C1 segment of cervical spinal cord (tissue), 14 donors: ENCODE measurements at regions not wholly inside any gene's neighbourhood (a gene's known extent, or its start where the extent isn't known, plus 50 kb on each side); places are given as distances from the start of the nearest gene placed in this dataset.
"Not testable (repeated sequence)": the region's sequence is repeated elsewhere in the genome, so short reads cannot be mapped to it uniquely, and the experiment has no call there.

Source experiments
- DNase-seq, 14 donors: peaks; one replicate each; lab custom pipeline; 2025; lab: John Stamatoyannopoulos, UW

DNA sequence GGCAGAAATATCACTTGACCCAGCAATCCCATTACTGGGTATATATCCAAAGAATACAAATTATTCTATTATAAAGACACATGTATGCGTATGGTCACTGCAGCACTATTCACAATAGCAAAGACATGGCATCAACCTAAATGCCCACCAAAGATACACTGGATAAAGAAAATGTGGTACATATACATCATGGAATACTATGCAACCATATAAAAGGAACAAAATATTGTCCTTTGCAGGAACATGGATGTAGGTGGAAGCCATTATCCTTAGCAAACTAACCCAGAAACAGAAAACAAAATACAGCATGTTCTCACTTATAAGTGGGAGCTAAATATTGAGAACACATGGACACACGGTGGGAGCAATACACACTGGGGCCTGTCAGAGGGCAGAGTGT lies 1441.6 kb upstream of the ACO1 start:
- DNase-seq = not testable (repeated sequence)

DNA sequence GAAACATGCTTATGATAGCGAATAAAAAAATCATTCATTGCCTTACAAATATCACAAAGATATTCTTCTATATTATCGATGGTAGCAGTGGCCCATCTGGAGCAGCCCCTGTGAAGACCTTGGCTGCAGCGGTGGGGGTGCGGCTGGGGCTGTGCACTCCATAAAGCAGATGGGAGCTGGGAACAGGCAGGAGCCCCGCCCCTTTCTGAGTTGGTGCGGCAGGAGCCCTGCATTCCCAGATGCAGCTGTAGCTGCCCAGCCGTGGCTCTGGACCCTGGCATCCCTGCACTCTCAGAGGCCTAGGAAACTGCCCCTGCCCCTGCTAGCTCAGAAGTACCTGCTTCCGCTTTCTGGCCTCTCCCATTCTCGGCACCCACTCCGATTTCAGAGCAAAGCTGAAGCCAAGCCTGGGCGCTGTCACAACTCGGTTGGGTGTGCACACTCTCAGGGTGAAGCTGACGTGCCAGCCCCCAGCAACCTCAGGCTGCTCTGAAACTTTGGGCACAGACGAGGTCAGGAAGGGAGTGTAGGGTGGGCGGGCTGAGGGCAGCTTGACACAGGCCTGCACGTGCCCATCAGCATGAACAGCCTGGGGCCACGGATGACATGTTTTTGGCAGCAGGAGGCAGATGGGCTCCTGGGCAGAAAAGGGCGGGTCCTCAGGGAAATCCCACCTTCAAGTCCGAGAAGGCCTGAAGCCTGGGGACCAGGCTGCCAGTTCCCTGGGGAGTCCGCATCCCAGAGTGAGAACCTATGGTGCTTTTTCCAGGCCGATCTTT lies 1440.8 kb upstream of the ACO1 start:
- no peak for DNase-seq

DNA sequence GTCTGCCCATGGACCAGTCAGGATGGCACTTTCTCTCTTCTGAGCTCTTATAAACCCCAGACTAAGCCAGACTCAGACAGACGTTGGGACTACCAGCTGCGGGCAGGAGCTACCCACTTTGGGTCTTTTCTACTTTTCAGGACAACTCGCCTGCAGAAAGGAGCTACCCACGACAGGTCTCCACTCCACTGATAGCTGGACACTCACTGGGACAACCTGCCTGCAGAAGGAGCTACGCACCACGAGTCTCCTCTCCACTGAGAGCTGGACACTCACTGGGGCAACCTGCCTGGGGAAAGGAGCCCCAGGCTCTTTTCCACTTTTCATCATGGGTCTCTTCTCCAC lies 1440.2 kb upstream of the ACO1 start:
- DNase-seq = no peak

DNA sequence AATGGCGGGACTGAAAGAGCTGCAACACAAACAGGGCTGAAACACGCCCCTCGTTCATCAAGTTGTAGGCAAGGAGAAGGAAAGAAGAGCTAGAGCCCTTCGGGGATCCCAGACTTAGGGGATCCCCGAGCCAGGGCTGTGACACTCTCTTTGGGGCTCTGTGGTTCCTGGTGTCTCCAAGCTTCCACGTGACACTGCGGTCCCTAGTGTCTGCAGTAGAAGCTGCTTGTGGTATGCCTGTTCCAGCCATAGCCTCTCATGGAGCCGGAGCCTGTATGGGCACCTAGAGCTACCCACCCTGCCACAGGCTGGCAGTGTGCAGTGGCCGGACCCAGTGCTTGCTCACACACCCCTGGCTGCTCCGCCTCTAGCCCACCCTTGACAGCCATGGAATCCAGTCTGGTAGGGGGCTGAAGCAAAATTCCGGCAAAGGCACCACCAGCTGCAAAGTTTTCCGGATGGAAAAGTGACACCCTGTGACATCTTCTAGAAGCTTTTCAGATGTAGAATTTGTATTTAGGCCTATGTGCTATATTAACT lies 1439.6 kb upstream of the ACO1 start:
- no peak for DNase-seq

DNA sequence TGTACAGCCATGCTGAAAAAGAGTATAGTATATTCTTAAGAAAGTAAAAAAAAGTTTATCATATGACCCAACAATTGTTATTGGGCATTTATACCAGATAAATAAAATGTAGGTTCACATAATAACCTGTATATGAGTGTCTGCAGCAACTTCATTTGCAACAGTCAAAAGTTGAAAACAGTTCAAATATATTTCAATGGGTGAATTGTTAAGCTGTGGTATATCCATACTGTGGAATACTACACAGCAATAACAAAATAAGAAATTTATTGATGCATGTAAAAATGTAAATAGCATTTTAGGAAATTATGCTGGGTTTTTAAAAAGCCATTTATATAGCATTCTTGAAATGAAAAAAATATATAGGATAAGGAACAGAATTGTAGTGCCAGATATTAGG lies 1420.1 kb upstream of the ACO1 start:
- no peak for DNase-seq

DNA sequence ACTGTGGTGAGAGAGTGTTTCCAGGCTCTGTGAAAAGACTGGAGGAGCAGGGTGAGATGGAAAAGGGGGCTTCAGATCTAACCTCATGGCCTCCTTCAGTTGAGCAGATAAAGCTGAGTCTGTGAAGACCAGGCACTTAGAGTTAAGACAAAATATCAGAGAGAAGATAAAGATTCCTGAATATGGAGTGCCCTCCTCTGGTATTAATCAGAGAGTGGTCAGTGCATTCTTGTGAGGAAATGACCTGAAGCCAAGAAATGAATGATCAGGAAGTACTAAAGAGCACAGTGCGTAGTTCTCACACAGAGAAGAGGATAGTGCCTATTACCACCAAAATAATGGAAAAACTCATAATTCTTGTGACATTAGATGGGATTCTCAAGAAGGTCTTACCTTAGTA lies 1417.0 kb upstream of the ACO1 start:
- no peak for DNase-seq

DNA sequence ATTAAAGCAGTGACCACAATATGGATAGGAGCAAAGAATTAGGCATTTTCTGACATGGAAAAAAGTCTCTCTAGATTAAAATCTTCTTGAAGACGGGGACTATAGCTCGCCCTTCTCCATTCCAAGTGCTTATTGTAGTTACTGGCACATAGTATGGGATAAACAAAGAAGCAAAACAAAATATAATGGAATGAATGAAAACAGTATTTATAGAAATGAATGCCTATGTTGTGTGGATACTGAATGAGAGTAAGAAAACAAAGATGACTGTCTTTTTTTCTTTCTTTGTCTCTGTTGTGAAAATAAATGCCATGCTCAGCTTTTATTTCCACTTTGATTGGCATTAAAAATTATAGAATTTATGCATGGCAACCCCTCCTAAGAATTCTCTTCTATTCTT lies 1414.3 kb upstream of the ACO1 start:
- DNase-seq = no peak

DNA sequence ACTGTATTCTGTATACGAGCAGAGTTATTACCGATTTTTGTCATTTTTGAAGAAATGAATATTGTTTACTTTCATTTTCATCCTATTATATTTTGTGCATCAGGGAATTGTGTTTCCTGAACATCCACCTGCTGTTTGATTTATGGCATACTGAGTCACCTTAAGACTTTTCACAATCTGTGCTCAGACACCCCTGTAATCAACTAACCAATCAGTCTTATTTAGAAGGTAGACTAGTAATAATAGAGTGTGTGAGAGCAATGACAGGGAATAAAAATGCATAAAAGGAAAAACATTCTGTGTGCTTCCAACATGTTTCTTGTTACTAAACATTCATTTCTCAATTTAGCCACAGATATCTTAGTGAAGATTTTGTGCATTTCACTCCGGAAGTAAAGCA lies 1413.6 kb upstream of the ACO1 start:
- DNase-seq = no peak

DNA sequence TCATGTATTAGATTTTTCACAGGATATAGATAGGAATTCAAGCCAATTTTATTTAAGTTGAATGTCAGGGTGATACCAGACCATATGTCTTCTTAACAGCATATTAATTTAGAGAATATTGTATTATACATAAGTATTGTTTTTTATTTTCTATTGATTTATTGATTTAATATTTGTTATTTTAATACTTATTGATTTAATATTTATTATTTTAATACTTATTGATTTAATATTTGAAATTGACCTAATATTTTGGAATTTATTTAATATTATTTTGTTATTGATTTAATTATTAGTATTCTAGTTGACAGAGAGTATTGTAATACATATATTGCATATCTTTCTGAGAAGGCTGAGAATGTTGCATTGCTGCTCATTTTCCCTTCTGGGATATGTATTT lies 1411.8 kb upstream of the ACO1 start:
- no peak for DNase-seq

DNA sequence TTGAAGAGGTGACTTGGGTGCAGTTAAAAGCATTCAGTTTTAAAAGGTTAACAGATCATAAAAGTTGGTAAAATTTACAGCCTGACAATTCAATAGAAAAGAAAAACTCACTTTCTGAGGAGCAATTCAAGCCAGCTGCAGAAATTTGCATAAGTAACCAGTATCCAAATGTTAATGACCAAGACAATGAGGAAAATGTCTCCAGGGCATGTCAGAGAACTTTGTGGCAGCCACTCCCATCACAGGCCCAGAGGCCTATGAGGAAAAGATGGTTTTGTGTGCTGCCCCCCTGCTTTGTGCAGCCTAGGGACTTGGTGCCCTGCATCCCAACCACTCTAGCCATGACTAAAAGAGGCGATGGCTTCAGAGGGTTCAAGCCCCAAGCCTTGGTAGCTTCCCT lies 1406.5 kb upstream of the ACO1 start:
- DNase-seq = no peak

DNA sequence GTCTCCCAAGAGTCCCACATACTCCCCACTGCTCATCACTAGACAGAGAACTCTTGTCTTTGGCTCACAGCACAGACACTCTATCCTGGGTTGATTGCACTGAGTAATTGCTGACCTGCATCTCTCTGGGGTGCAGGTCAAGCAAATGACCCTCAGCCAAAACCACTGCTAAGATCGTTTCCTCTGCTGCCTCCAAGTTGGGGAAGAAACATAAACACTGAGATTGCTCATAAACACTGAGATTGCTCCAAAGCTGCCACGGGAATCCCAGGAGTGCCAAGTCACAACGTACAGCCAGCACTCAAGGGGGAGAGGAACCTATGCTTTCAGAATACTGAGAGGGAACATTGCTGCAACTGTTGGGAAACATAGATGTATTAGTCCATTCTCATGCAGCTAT lies 1402.1 kb upstream of the ACO1 start:
- DNase-seq = no peak

DNA sequence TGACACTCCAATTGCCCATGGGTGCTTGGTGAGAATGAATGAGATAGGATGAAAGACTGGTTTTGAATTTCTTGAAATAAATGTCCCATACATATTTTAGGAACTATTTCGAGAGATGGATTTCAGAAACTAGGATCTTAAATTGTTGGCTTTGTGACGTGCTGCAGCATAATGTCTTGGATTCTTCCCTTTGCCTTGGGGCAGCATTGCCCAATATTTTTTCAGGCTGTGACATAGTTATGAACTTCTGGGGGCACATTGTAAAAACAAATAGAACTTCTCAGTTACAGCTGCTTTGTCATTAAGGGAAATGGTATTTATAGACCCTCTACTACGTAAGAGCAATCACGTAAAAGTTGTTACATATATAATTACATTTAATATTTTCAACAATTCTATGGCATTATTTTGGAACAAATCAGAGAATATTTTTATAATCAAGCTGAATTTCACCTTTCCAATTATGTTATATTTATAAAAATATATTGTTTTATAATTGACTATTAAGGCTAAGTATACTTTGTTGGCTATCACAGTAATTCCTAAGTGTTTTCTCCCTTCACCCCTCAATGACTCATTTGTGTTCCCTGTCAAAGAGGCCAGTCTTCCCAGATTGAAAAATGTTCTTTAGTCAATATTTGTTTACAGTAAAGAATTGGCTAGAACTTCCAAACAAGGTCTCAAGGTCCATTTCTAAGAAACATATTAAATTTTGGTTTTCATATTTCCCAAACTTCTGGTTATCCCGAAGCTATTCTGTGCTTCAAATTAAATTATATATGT lies 1388.3 kb upstream of the ACO1 start:
- no peak for DNase-seq

DNA sequence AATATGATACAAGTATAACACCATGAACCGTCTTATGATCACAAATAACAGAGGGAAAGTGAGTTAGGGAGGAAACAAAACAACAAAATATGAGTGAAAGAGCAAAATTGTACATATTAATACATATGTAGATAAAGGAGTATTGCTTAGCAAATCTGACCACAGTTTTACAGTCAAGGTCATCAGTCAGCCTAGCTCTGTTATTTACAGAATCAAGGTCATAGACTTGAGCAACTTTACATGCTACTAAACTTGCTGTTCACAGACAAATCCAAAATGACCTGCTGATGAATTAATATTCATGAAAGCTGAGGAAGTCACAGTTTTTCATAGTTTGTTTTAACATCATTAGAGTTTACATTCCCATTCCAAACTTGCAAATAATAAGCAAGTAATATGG lies 1387.7 kb upstream of the ACO1 start:
- no peak for DNase-seq

DNA sequence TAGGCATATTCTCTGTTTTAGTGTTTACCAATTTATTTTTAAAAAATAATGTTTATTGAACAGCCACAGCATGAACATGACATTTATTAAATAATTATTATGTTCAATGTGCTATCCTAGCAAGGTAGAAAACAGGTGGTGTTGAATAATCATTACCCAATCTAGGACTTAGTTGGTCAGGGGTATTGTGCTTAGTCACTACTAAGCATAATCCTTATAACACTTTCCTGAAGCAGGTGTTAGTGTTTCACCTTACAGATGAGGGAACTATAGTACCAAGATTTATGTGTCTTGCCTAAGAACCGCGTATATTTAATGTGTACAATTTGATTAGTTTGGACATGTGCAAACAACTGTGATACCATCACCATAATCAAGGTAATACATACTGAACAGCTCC lies 1387.2 kb upstream of the ACO1 start:
- DNase-seq = no peak

DNA sequence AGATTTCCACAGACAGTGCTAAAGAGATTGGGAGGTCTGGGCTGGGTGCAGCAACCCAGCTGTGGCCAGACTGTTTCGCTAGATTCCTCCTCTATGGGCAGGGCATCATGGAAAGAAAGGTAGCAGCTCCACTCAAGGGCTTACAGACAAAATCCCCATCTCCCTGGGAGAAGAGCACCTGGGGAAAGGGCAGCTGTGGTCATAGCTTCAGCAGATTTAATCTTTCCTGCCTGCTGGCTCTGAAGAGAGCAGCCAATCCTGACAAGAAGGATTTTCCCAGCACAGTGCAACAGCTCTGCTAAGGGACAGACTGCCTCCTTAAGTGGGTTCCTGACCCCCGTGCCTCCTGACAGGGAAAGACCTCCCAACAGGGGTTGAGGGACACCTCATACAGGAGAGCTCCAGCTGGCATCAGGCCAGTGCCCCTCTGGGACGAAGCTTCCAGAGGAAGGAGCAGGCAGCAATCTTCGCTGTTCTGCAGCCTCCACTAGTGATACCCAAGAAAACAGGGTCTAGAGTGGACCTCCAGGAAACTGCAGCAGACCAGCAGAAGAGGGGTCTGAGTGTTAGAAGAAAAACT lies 1379.3 kb upstream of the ACO1 start:
- DNase-seq = no peak

DNA sequence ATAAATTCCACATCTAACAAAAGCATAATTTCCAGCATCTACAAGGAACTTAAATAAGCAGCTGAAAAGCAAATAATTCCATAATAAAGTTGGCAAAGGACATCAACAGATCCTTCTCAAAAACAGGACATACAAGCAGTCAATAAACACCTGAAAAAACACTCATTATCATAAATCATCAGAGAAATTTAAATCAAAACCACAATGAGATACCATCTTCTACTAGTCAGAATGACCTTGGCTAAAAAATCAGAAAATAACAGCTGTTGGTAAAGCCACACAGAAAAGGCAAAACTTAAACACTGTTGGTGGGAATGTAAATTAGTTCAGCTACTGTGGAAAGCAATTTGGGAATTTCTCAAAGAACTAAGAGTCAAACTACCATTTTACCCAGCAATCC lies 1371.1 kb upstream of the ACO1 start:
- no peak for DNase-seq

DNA sequence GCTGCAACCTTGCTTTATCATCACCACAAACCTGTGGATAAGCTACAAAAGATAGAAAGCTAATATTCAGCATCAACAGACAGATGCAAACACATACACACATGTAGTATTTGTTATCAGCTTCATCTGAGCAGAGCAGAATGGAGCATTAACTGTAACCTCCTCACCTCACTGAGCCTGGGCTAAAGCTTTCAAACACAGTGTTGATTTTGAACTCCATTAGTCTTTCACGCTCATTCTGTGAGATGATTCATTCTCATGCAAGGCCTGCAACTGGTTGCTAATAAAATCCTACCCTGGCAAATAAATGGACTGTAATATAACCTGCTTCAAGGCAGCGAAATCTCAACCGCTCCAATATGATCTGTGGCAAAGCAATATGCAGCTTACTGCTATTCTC lies 1360.6 kb upstream of the ACO1 start:
- DNase-seq = no peak

DNA sequence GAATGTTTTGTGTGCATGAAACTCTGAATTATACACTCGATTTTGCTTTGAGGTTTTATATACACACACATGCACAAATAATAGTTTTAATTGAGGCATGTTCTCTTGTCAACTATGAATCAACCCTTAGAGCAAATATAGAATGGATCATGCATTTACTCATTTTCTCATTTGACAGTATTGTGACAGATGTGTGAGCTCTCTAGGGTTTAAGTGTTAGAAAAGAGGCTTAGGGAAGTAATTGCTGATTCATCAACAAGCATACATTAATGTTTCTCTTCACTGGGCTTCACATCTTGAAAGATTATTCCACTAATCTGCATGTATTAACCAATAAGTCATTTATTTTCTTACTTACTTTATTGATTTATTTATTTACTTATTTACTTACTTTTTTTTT lies 1356.8 kb upstream of the ACO1 start:
- DNase-seq = no peak

DNA sequence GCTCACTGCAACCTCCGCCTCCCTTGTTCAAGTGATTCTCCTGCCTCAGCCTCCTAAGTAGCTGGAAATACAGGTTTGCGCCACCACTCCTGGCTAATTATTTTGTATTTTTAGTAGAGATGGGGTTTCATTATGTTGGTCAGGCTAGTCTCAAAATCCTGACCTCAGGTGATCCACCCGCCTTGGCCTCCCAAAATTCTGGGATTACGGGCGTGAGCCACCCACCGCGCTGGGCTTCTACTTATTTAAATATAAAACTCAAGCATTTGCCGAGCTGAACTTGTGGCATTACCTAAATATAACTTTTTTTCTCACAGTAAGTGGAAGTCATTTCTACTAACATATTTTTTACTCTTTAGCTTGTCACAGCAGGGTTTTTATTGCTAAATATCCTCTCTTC lies 1356.3 kb upstream of the ACO1 start:
- no peak for DNase-seq

DNA sequence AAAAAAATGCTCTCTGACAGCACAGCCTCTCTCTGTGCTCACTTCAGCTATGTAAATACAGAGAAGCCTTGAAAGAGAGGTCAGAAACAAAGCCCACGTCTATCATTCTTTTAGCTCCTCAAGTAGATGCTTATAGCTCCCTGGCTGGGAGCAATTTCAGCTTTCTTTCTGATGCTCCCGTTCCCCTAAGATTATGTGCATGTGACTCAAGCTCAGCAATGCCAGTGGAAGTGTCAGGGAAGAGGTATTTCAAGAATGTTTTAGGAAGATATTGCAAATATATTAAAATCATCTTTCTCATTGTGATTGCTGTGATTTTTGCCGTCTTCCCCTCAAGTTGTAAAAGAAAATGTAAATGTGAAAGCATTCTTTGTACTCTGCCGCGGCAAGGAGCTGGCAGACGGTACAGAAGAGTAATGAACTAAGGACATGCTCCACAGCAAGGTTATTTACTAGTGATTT lies 1353.7 kb upstream of the ACO1 start:
- DNase-seq = no peak

DNA sequence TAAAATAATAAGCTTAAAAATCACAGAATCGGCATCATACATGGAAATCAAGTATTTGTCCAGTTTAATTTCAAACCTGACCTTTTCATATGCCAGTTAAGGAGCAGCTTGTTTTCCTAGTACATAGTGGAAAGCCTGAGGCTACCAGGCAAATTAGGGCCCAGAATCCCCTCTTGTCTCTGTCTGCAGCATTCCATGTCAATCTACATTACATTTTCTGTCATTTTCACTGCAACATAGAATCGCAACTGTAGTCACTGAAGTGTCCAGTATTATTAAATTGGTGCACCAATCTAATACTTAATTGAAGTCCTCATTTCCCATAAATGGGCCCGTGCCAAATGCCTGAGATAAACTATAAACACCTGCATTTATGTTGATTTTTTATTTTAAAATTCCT lies 1352.2 kb upstream of the ACO1 start:
- no peak for DNase-seq

DNA sequence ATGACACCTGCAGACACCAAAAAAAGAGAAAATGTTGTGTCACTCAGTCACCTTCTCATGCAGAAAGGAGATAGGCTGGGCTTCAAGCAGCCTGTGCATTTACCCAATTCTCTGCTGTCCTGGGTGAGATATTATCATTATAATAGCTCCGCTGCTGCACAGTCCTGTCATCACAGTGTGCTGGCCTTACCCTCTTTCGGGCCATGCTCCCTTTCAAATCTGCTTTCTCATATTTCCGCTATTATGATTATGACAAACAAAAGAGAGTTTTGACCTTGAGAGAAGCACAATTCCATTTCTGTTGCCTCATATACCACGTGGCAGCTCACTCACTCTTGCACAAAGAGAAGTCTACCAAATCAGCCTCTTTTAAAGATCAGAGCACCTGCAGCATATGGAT lies 1350.1 kb upstream of the ACO1 start:
- no peak for DNase-seq

DNA sequence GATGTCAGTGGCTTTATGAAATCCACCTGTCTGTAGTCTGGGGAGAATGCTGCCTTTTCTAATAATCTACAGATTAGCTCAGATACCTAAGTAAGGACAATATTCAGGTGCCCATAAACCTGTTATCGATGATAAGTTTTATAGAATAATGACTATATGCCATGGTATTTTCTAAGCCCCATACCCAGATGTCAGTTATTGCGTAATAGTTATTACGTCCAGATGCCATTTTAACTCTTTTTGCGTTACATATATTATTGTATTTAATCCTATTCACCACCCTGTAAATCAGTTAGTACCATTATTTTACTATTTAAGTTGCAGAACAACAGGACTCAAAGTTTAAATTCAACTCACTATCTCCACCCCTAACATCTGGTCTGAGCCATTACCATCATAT lies 1343.9 kb upstream of the ACO1 start:
- DNase-seq = no peak
